GM12878 (cell line): ENCODE measurements at regions not wholly inside any gene's neighbourhood (a gene's known extent, or its start where the extent isn't known, plus 50 kb on each side); places are given as distances from the start of the nearest gene placed in this dataset.

Source experiments
- ATAC-seq: fragments of 200-7000 bp; cut with Tn5 transposase; 3 replicates; pipeline ENCODE4 v1.9.1; 2020; ENCODE audit warnings: mild to moderate bottlenecking, moderate library complexity
- BruUV-seq: library from RNA; stranded (reverse); fragments of 400-500 nt; replicated peaks from 2 replicates; lab custom pipeline; 2021; lab: Mats Ljungman, UMichigan
- CTCF ChIA-PET: fragments of 300-600 bp; sonication (Branson Sonifier 250); formaldehyde crosslinking; extraction: SDS; loops from one replicate; lab custom pipeline; 2021; ENCODE audit warnings: inconsistent platforms; lab: Yijun Ruan, JAX
- POLR2A ChIA-PET: fragments of 350-600 bp; formaldehyde crosslinking; extraction: SDS; loops from one replicate; lab custom pipeline; 2021; ENCODE audit warnings: inconsistent platforms; lab: Charles Lee
- RAD21 ChIA-PET: fragments of 300-600 bp; sonication (Branson Sonifier 250); formaldehyde crosslinking; loops from one replicate; lab custom pipeline; 2023; ENCODE audit warnings: antibody characterized with exemption; ENCODE audit not compliant: unreplicated experiment; lab: Charles Lee
- SMC1A ChIA-PET: fragments of 300-600 bp; sonication (Branson Sonifier 250); formaldehyde crosslinking; loops from one replicate; lab custom pipeline; 2023; ENCODE audit not compliant: unreplicated experiment, uncharacterized antibody; lab: Charles Lee
- DNase-seq: peaks from one replicate; pipeline ENCODE4 v3.0.0-alpha.2; 2011; ENCODE audit warnings: low read depth, low spot score
- FAIRE-seq: peaks from 3 replicates; lab custom pipeline; 2011; peaks lifted over from hg19 to GRCh38; lab: Jason Lieb, UNC
- H2AFZ ChIP-seq: 2 replicates; pipeline ENCODE4 v1.6.0; 2011; ENCODE audit warnings: low read depth, low read length, control low read depth; ENCODE audit not compliant: control insufficient read depth
- H3K27ac ChIP-seq: 2 replicates; pipeline ENCODE4 v1.5.1; 2011; ENCODE audit warnings: control low read depth; ENCODE audit not compliant: control insufficient read depth, insufficient read depth
- H3K27me3 ChIP-seq, 2 experiments: replicated peaks in 1 of 2; 2 replicates each; pipeline versions ENCODE4 v1.6.0 to v1.6.1; 2011; ENCODE audit warnings: low read length in 1 of 2; ENCODE audit not compliant: control insufficient read depth in 2 of 2, insufficient read depth in 2 of 2
- H3K36me3 ChIP-seq, 2 experiments: 2 replicates each; pipeline ENCODE4 v1.5.1; 2011; ENCODE audit warnings: low read length in 1 of 2; ENCODE audit not compliant: control insufficient read depth in 2 of 2, insufficient read depth in 2 of 2
- H3K4me1 ChIP-seq: 2 replicates; pipeline ENCODE4 v1.6.1; 2011; ENCODE audit warnings: mild to moderate bottlenecking, low read length, moderate library complexity, mixed read lengths; ENCODE audit not compliant: control insufficient read depth, insufficient read depth
- H3K4me2 ChIP-seq: 2 replicates; pipeline ENCODE4 v1.6.0; 2011; ENCODE audit warnings: control low read depth; ENCODE audit not compliant: control insufficient read depth, insufficient read depth
- H3K4me3 ChIP-seq: fragments of 200-600 bp; sonication (generic); 2 replicates; pipeline ENCODE4 v1.5.1; 2016
- H3K79me2 ChIP-seq: 2 replicates; pipeline ENCODE4 v1.6.0; 2011; ENCODE audit warnings: low read length; ENCODE audit not compliant: control insufficient read depth, insufficient read depth
- H3K9ac ChIP-seq: 2 replicates; pipeline ENCODE4 v1.8.0; 2011; ENCODE audit warnings: low read length, control low read depth, mixed read lengths; ENCODE audit not compliant: control insufficient read depth, insufficient read depth
- H3K9me3 ChIP-seq: replicated peaks from 3 replicates; pipeline ENCODE4 v1.5.1; 2011; ENCODE audit warnings: mild to moderate bottlenecking, low read length; ENCODE audit not compliant: control insufficient read depth, insufficient read depth
- H4K20me1 ChIP-seq: 2 replicates; pipeline ENCODE4 v1.6.0; 2011; ENCODE audit not compliant: control insufficient read depth, insufficient read depth
- ATF2 ChIP-seq: IDR thresholded peaks from 2 replicates; pipeline ENCODE4 v1.6.1; 2012; ENCODE audit warnings: low read length, inconsistent platforms
- CBX3 ChIP-seq: fragments of 200-600 bp; sonication (generic); IDR thresholded peaks from 2 replicates; pipeline ENCODE4 v1.6.1; 2016; ENCODE audit warnings: low read depth, borderline replicate concordance
- CHD1 ChIP-seq: IDR thresholded peaks from 2 replicates; pipeline ENCODE4 v1.6.1; 2012; ENCODE audit warnings: low read depth, low read length, improper control_type of control experiment
- DPF2 ChIP-seq: fragments of 450-650 bp; IDR thresholded peaks from 2 replicates; pipeline ENCODE4 v1.6.1; 2017; ENCODE audit warnings: mild to moderate bottlenecking
- E4F1 ChIP-seq: fragments of 450-650 bp; IDR thresholded peaks from 2 replicates; pipeline ENCODE4 v1.6.1; 2018; ENCODE audit warnings: borderline replicate concordance, mild to moderate bottlenecking; ENCODE audit not compliant: partially characterized antibody
- HSF1 ChIP-seq: fragments of 150-350 bp; IDR thresholded peaks from 2 replicates; pipeline ENCODE4 v1.6.1; 2014; ENCODE audit warnings: mild to moderate bottlenecking, low read depth, low read length
- IKZF2 ChIP-seq, 2 experiments: fragments of 450-650 bp; IDR thresholded peaks; 2 replicates each; pipeline ENCODE4 v1.6.1; 2017; ENCODE audit warnings: mild to moderate bottlenecking in 2 of 2, moderate library complexity in 2 of 2
- MEF2B ChIP-seq: fragments of 450-650 bp; IDR thresholded peaks from 2 replicates; pipeline ENCODE4 v1.6.1; 2018; ENCODE audit warnings: mild to moderate bottlenecking, moderate library complexity; ENCODE audit not compliant: partially characterized antibody, poor library complexity, severe bottlenecking
- MTA3 ChIP-seq: IDR thresholded peaks from 2 replicates; pipeline ENCODE4 v1.6.1; 2012; ENCODE audit warnings: low read length, inconsistent platforms, borderline replicate concordance
- NFIC ChIP-seq: IDR thresholded peaks from 2 replicates; pipeline ENCODE4 v1.6.1; 2012; ENCODE audit warnings: low read depth, mild to moderate bottlenecking, inconsistent platforms, low read length, moderate library complexity
- NR2C1 ChIP-seq: fragments of 450-650 bp; IDR thresholded peaks from 2 replicates; pipeline ENCODE4 v1.6.1; 2017; ENCODE audit warnings: antibody characterized with exemption, mild to moderate bottlenecking, moderate library complexity
- PAX8 ChIP-seq: fragments of 450-650 bp; IDR thresholded peaks from 2 replicates; pipeline ENCODE4 v1.6.1; 2017; ENCODE audit warnings: mild to moderate bottlenecking, moderate library complexity
- PBX3 ChIP-seq: IDR thresholded peaks from 2 replicates; pipeline ENCODE4 v1.6.1; 2011; ENCODE audit warnings: mild to moderate bottlenecking, low read depth, low read length, moderate library complexity; ENCODE audit not compliant: insufficient replicate concordance
- SMAD1 ChIP-seq: fragments of 450-650 bp; IDR thresholded peaks from 2 replicates; pipeline ENCODE4 v1.6.1; 2018; ENCODE audit warnings: mild to moderate bottlenecking, low read depth; ENCODE audit not compliant: partially characterized antibody
- TCF7 ChIP-seq: IDR thresholded peaks from 2 replicates; pipeline ENCODE4 v1.6.1; 2014; ENCODE audit warnings: antibody characterized with exemption, borderline replicate concordance
- ZNF274 ChIP-seq: IDR thresholded peaks from one replicate; pipeline ENCODE4 v1.8.0; 2011; ENCODE audit not compliant: insufficient read length, insufficient read depth
- ZZZ3 ChIP-seq: IDR thresholded peaks from 2 replicates; pipeline ENCODE4 v1.6.1; 2011; ENCODE audit warnings: low read depth; ENCODE audit not compliant: control insufficient read depth, insufficient read length
- WGBS: methylation state at CpG from one replicate; pipeline ENCODE4 v1.1.6; 2016; ENCODE audit warnings: low lambda C conversion rate; ENCODE audit not compliant: insufficient replicate concordance, insufficient coverage; ENCODE audit errors: missing lambda C conversion rate; 5-methylcytosine and 5-hydroxymethylcytosine counted together
- in situ Hi-C: fragments of 300-500 bp; cut with MboI; formaldehyde crosslinking; loops from 9 replicates; pipeline ENCODE4 v1.14.3; 2018; ENCODE audit warnings: mixed read lengths
- intact Hi-C: fragments of 100-400 bp; cut with micrococcal nuclease; formaldehyde crosslinking; loops from one replicate; pipeline ENCODE4 v1.14.2; 2022; ENCODE audit not compliant: unreplicated experiment

- no peak for TF ChIP-seq E4F1
- TF ChIP-seq PAX8, result no peak
- no peak for TF ChIP-seq MEF2B
- no peak for TF ChIP-seq TCF7
These were observed 1607.0 kb downstream of the RPA4 start (continued) for GRCh38 chrX:98490670-98491069.

- H3K9ac ChIP-seq, result no peak overlapping the region
- DNase-seq (no peak), FAIRE-seq (no peak), ATAC-seq (no peak)
- TF ChIP-seq ZNF274 (no peak), NFIC (no peak), ATF2 (no peak), NR2C1 (no peak), DPF2 (no peak), CHD1 (no peak), CBX3 (no peak), HSF1 (no peak), PBX3 (no peak), MTA3 (no peak), IKZF2 (IDR thresholded peaks at IDR 0.05) (no peak), SMAD1 (no peak), ZZZ3 (no peak)
- H4K20me1 ChIP-seq, result no peaks in the 10 kb centered on the region
- H3K4me3 ChIP-seq, result no peak overlapping the region
- no TSS peak for BruUV-seq
- no peak overlapping the region for H3K27ac ChIP-seq
- POLR2A ChIA-PET, result interaction anchor here (1.2 kb wide), 1 partner anchor 52 kb away, joined by 3 read pairs; no protein-coding TSS in a partner anchor
- H3K36me3 ChIP-seq, result no peaks in the 10 kb centered on the region
- in situ Hi-C loops, result no loop called here
- no peak overlapping the region for H2AFZ ChIP-seq
- intact Hi-C loops, result no loop called here
- 0% methylated on average over 2 of the region's 2 CpGs for WGBS
- CTCF ChIA-PET, result no interaction called here
- SMC1A ChIA-PET, result no interaction called here
- H3K9me3 ChIP-seq, result no peaks in the 10 kb centered on the region
- RAD21 ChIA-PET, result no interaction called here
- H3K4me2 ChIP-seq, result no peak overlapping the region
- no peaks in the 10 kb centered on the region for H3K4me1 ChIP-seq
- H3K27me3 ChIP-seq, result no peaks in the 10 kb centered on the region
- no peaks in the 10 kb centered on the region for H3K79me2 ChIP-seq
These were observed 1617.7 kb downstream of the RPA4 start for GRCh38 chrX:98501426-98501825.
